ENCODE measurements at regions not wholly inside any gene's neighbourhood (a gene's known extent, or its start where the extent isn't known, plus 50 kb on each side); places are given as distances from the start of the nearest gene placed in this dataset.

DNA sequence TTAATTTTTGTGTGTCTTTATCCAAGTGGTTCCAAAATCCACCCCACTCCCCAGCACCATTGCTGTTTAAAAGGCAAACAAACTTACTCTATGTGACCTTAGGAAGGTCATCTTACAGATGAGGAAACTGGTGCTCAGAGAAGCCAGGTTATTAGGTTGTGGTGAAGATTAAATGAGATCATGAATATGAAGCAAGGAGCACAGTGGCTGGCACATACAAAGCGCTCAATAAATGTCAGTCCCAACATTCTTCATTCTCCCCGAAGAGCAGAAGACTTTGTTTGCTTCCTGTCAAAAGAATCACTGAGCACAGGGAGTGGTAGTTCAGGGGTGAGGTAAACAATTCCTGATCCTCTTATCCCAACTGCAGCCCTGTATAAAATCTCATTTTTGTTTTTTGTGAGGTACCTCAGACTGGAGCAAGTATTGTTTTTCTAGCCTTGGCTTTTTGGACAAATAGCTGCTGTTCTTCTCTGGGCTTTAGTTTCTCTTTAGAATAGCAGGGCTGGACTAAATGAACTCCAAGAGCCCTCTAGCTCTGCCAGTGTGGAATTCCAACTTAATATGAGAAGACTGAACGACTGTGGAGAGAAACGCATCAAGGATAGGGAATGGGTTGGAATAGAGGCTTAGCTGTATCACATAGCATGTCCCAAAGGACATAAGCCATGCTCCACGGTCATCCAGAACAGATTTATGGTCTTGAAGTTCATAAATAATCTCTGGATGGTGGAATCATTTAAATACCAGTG lies 455.3 kb upstream of the USP24 start:
- no peak overlapping the region for H2AFZ ChIP-seq (ENCODE audit: low read depth, low read length)
- no peaks in the 10 kb centered on the region for H3K36me3 ChIP-seq (ENCODE audit: insufficient read depth, low read length)
- H3K9me3 ChIP-seq (ENCODE audit: low read length), result no peaks in the 10 kb centered on the region
- H3K4me3 ChIP-seq (ENCODE audit: low read length), result no peak overlapping the region
- H3K27me3 ChIP-seq (ENCODE audit: insufficient read depth, low read length), result no peaks in the 10 kb centered on the region
- H3K4me1 ChIP-seq (ENCODE audit: insufficient read depth, low read length), result no peaks in the 10 kb centered on the region

DNA sequence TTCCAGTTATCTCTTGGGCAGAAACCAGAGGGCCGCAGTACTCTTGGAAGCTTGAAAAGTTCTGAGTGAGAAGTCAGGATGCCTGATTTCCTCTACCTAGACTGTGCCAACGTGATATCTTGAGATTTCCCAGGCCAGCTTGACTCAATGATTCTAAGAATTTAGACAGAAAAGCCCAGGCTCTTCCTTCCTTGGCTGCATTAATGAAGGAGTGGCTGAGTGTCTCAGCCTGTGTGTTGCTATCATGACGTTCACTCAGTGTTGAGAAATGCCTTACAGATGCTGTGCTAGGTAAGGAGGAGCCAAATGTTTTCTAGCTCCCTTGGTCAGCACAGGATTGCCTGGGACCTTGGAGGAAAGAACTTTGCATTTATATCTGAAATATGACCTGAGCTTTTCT lies 454.1 kb upstream of the USP24 start:
- Histone ChIP-seq H3K4me1 (ENCODE audit: insufficient read depth, low read length) (no peaks in the 10 kb centered on the region), H3K36me3 (ENCODE audit: insufficient read depth, low read length) (no peaks in the 10 kb centered on the region), H2AFZ (ENCODE audit: low read depth, low read length) (no peak overlapping the region), H3K9me3 (ENCODE audit: low read length) (no peaks in the 10 kb centered on the region), H3K27me3 (ENCODE audit: insufficient read depth, low read length) (no peaks in the 10 kb centered on the region), H3K4me3 (ENCODE audit: low read length) (no peak overlapping the region)

DNA sequence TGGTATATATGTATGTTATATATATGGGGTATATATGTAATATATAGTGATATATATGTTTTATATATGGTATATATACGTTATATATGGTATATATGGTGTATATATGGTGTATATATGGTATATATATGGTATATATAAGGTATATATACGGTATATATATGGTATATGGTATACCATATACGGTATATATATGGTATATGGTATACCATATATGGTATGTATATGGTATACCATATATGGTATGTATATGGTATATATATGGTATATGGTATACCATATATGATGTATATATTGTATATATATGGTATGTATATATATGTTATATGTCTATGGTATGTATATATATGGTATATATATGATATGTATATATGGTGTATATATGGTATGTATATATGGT lies 447.7 kb upstream of the USP24 start:
- Histone ChIP-seq H2AFZ (ENCODE audit: low read depth, low read length) (no peak overlapping the region), H3K27me3 (ENCODE audit: insufficient read depth, low read length) (no peaks in the 10 kb centered on the region), H3K4me1 (ENCODE audit: insufficient read depth, low read length) (no peaks in the 10 kb centered on the region), H3K4me3 (ENCODE audit: low read length) (no peak overlapping the region), H3K9me3 (ENCODE audit: low read length) (no peaks in the 10 kb centered on the region), H3K36me3 (ENCODE audit: insufficient read depth, low read length) (no peaks in the 10 kb centered on the region)

DNA sequence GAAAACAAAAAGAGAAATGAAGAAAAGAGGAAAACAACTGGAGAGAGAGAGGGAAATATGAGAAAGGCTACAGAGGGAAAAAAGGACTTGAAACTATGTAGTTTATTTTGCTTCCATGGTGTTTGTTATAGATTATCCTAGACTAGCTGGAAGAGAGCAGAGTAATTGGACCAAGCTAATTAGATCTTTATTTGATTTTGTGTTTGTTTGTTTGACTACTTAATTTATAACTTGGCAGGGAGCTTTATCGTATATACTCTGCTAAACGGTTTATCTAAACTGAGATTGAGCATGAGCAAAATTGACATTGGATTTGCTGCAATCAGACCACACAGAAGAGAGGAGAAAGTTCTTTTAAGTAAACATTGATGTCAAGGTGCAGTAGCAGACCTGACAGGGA lies 443.8 kb upstream of the USP24 start:
- Histone ChIP-seq H3K27me3 (ENCODE audit: insufficient read depth, low read length) (no peaks in the 10 kb centered on the region), H2AFZ (ENCODE audit: low read depth, low read length) (no peak overlapping the region), H3K4me1 (ENCODE audit: insufficient read depth, low read length) (no peaks in the 10 kb centered on the region), H3K9me3 (ENCODE audit: low read length) (no peaks in the 10 kb centered on the region), H3K4me3 (ENCODE audit: low read length) (no peak overlapping the region), H3K36me3 (ENCODE audit: insufficient read depth, low read length) (no peaks in the 10 kb centered on the region)

DNA sequence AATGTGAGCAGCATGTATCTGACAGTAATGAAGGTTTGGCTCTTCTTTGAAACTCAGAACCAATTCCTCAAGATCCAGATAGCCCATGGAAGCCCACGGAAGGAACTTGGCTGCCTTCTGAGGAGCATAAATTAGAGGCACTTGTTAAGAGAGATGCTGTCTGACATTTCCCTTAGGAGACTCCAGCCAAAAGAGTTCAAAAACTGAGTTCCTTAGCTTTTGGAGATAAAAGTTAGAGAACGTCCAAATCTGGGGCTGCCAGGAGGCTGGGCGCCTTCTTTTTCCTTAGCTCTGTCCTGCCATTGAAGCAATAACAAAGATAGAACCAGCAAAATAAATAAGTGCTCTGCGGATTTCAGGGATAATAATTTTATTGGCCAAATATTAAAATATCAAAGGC lies 439.6 kb upstream of the USP24 start:
- Histone ChIP-seq H3K27me3 (ENCODE audit: insufficient read depth, low read length) (no peaks in the 10 kb centered on the region), H3K36me3 (ENCODE audit: insufficient read depth, low read length) (no peaks in the 10 kb centered on the region)

DNA sequence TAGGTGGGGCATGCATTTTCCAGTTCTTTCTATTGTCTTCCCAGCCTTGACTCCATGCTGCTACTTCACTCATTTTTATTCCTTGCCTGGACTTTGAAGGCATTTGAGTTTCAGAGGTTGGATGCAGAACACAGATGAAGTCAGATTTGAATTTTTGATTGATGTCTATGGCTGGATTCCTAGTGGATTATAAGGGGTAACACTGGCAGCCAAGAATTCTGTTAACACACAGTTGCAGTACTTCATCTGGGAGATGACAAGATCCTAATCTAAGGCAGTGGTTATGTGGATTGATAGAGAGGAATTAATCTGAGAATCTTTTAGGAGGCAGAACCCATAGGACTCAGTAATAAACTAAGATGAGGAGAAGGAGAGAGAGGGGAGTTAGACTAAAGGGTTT lies 439.0 kb upstream of the USP24 start:
- Histone ChIP-seq H3K4me1 (ENCODE audit: insufficient read depth, low read length) (no peaks in the 10 kb centered on the region), H3K27me3 (ENCODE audit: insufficient read depth, low read length) (no peaks in the 10 kb centered on the region), H3K9me3 (ENCODE audit: low read length) (no peaks in the 10 kb centered on the region), H2AFZ (ENCODE audit: low read depth, low read length) (no peak overlapping the region), H3K4me3 (ENCODE audit: low read length) (no peak overlapping the region), H3K36me3 (ENCODE audit: insufficient read depth, low read length) (no peaks in the 10 kb centered on the region)

More for the DNA sequence above, 439.6 kb upstream of the USP24 start:
- H3K9me3 ChIP-seq (ENCODE audit: low read length), result no peaks in the 10 kb centered on the region
- no peak overlapping the region for H2AFZ ChIP-seq (ENCODE audit: low read depth, low read length)
- no peaks in the 10 kb centered on the region for H3K4me1 ChIP-seq (ENCODE audit: insufficient read depth, low read length)
- H3K4me3 ChIP-seq (ENCODE audit: low read length), result no peak overlapping the region

DNA sequence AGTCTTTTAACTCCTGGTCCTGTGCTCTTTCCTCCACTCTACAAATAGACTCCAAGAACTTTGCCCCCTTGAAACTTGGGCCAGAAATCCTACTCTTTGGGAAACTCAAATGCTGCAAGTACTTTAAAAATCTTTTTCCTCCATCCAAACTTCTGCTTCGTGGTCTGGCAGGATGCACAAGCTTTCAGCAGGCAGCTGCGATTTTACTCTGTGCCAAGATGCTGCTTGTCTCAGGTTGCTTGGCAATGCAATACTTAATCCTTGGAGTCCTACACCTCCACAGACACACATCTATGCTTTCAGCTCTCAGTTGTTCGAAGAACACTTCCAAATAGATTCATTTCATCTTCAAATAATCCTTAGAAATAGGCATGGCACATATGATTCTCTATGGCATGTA lies 435.3 kb upstream of the USP24 start:
- Histone ChIP-seq H3K4me3 (ENCODE audit: low read length) (no peak overlapping the region), H2AFZ (ENCODE audit: low read depth, low read length) (no peak overlapping the region), H3K4me1 (ENCODE audit: insufficient read depth, low read length) (no peaks in the 10 kb centered on the region), H3K36me3 (ENCODE audit: insufficient read depth, low read length) (no peaks in the 10 kb centered on the region), H3K9me3 (ENCODE audit: low read length) (no peaks in the 10 kb centered on the region), H3K27me3 (ENCODE audit: insufficient read depth, low read length) (no peaks in the 10 kb centered on the region)

DNA sequence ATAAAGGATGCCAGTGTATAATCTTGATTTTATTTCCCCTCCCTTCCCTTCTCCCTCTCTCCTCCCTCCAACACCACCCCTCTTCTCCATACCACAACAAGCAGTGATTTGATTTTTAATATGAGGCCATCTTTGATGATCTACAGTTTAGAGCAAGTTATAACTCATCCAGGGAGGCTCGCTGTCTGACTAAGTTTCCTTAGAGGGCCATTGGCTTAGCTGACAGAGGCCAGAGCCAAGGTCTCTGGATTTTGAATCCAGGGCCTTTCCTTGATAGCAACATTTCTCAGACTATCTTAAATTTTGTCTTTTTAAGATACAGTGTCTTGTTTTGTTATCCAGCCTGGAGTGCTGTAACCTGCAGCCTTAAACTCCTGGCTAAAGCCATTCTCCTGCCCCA lies 431.0 kb upstream of the USP24 start:
- no peaks in the 10 kb centered on the region for H3K9me3 ChIP-seq (ENCODE audit: low read length)
- H3K4me3 ChIP-seq (ENCODE audit: low read length), result no peak overlapping the region
- no peaks in the 10 kb centered on the region for H3K4me1 ChIP-seq (ENCODE audit: insufficient read depth, low read length)
- no peaks in the 10 kb centered on the region for H3K27me3 ChIP-seq (ENCODE audit: insufficient read depth, low read length)
- H3K36me3 ChIP-seq (ENCODE audit: insufficient read depth, low read length), result no peaks in the 10 kb centered on the region
- H2AFZ ChIP-seq (ENCODE audit: low read depth, low read length), result no peak overlapping the region

DNA sequence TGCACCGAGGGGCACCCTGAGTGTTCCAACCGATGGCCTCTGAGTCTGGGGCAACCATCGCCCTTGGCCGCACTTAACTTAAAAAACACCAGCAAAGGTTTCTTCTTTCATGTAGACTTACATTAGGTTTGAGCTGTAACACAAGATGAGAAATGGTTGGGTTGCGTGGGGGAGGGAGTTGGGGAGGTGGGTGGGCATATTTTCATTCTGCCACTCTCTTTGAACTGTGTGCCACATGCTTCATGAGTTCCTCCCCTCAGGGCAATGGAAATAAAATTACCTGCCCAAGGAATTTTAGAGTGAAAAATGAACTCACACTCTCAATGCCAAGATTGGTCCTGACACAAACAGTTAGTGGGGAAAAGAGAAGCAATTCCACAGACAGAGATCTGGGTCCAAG lies 430.1 kb upstream of the USP24 start:
- no peaks in the 10 kb centered on the region for H3K27me3 ChIP-seq (ENCODE audit: insufficient read depth, low read length)
- no peaks in the 10 kb centered on the region for H3K4me1 ChIP-seq (ENCODE audit: insufficient read depth, low read length)
- no peak overlapping the region for H3K4me3 ChIP-seq (ENCODE audit: low read length)
- no peaks in the 10 kb centered on the region for H3K36me3 ChIP-seq (ENCODE audit: insufficient read depth, low read length)
- no peak overlapping the region for H2AFZ ChIP-seq (ENCODE audit: low read depth, low read length)
- no peaks in the 10 kb centered on the region for H3K9me3 ChIP-seq (ENCODE audit: low read length)

DNA sequence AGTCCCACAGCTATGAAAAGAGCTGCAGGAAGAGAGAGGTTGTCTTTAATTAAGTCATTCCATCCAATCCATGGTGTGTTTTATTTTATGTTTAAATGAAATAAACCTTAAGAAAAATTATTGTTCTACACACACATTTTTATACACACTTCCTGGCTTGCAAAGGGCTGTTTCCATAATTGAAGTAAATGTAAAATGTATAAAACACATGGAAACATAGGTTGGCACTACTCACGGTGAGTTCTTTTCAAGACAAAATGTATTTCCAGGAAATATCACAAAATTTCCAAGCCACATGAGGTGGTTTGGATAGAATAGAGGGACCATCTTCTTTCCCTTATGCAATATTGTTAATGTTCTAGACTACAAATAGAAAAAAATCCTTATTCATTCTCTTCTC lies 426.8 kb upstream of the USP24 start:
- no peak overlapping the region for H2AFZ ChIP-seq (ENCODE audit: low read depth, low read length)
- H3K36me3 ChIP-seq (ENCODE audit: insufficient read depth, low read length), result no peaks in the 10 kb centered on the region
- no peak overlapping the region for H3K4me3 ChIP-seq (ENCODE audit: low read length)
- no peaks in the 10 kb centered on the region for H3K9me3 ChIP-seq (ENCODE audit: low read length)
- H3K4me1 ChIP-seq (ENCODE audit: insufficient read depth, low read length), result no peaks in the 10 kb centered on the region
- no peaks in the 10 kb centered on the region for H3K27me3 ChIP-seq (ENCODE audit: insufficient read depth, low read length)

DNA sequence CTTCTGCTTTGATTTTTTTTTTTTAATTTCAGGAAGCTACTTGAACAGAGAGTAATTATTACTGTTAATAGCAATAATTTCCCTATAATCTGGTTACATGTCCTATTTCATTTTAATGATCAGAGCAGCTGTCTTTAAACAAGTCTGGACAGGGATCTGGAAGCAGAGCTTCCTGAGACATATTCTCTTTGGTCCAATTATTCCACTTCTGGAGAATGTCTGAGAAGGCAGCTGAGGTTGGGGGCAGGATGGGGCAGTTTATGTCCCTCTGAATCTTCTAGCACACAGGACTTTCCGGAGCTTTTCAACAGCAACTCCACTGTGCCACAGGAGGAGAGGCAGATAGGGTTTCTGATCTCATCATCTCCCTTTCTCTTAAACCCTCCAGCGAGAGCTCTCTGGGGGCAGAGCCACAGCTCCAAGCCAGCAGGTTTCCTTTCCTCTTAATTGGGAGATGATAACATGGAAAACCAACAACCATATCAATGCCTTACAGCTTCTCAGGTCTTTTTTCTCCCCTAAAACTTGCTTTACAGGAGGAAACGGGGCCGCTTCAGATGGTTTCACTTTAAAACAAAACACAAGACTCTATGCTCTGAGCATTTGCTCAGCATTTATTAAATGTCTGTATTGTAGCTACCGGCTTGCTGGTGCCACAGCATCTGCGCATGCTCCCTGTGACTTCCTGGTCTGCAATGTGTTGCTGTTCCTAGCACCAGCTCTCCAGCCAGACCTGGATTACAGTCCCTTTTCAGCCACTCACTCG lies 425.7 kb upstream of the USP24 start:
- Histone ChIP-seq H3K4me3 (ENCODE audit: low read length) (no peak overlapping the region), H3K27me3 (ENCODE audit: insufficient read depth, low read length) (no peaks in the 10 kb centered on the region), H2AFZ (ENCODE audit: low read depth, low read length) (no peak overlapping the region), H3K36me3 (ENCODE audit: insufficient read depth, low read length) (no peaks in the 10 kb centered on the region), H3K4me1 (ENCODE audit: insufficient read depth, low read length) (no peaks in the 10 kb centered on the region), H3K9me3 (ENCODE audit: low read length) (no peaks in the 10 kb centered on the region)

DNA sequence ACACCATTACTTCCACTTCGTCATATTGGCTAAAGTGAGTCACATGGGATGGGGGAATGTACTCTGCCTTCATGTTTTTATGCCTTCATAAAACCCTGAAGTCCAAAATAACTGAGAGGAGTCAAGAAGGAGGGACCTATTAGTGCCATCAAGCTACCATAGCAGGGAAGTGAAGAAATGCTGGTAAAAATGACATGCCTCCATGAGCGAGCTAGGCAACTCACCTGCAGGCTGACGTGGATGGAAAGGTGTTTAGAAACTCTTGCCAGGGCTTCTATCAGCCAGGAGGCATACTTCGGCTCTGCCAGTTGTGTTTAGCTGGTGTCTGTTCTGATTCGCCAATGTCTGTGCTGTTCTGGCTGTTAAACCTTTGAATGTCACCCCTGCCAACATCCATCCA lies 424.4 kb upstream of the USP24 start:
- no peak overlapping the region for H3K4me3 ChIP-seq (ENCODE audit: low read length)
- H3K4me1 ChIP-seq (ENCODE audit: insufficient read depth, low read length), result no peaks in the 10 kb centered on the region
- no peaks in the 10 kb centered on the region for H3K36me3 ChIP-seq (ENCODE audit: insufficient read depth, low read length)
- no peak overlapping the region for H2AFZ ChIP-seq (ENCODE audit: low read depth, low read length)
- no peaks in the 10 kb centered on the region for H3K9me3 ChIP-seq (ENCODE audit: low read length)
- no peaks in the 10 kb centered on the region for H3K27me3 ChIP-seq (ENCODE audit: insufficient read depth, low read length)

DNA sequence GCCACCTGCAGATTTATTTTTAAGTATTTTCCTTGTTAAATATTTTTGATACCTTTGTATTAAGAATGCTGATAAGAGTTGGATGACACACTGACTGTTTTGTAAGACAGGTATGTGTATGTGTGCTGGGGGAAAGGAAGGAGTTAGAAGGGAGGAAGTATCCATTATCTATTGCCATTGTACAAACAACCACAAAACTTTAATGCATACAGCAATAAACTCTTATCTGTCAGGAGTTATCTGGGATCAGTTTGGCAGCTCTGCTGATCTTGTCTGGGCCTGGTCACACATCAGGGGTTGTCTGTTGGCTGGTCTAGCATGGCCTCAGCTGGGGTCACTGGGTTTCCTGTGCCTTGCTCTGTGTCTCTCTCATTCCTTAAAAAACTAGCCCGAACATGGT lies 423.9 kb upstream of the USP24 start:
- Histone ChIP-seq H3K9me3 (ENCODE audit: low read length) (no peaks in the 10 kb centered on the region), H3K36me3 (ENCODE audit: insufficient read depth, low read length) (no peaks in the 10 kb centered on the region), H3K27me3 (ENCODE audit: insufficient read depth, low read length) (no peaks in the 10 kb centered on the region), H3K4me1 (ENCODE audit: insufficient read depth, low read length) (no peaks in the 10 kb centered on the region), H2AFZ (ENCODE audit: low read depth, low read length) (no peak overlapping the region), H3K4me3 (ENCODE audit: low read length) (no peak overlapping the region)

DNA sequence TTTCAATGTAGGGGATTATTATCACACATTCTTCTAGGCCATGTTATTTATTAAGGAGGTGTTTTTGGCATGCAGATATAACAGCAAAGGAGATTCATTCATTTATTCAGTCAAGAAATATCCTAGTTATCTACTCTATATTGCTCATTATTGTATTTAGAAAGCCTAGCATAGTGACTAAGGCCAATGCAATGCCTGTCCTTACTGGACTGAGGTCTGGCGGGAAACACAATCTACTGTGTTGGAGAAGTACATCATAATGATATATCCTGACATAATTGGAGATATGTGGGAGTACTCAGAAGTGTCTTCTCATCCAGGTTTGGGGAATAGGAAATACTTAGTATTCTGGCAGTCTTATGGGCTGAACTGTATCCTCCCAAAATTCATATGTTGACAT lies 421.5 kb upstream of the USP24 start:
- H3K4me1 ChIP-seq (ENCODE audit: insufficient read depth, low read length), result no peaks in the 10 kb centered on the region
- H3K4me3 ChIP-seq (ENCODE audit: low read length), result no peak overlapping the region
- H3K27me3 ChIP-seq (ENCODE audit: insufficient read depth, low read length), result no peaks in the 10 kb centered on the region
- no peaks in the 10 kb centered on the region for H3K9me3 ChIP-seq (ENCODE audit: low read length)
- no peak overlapping the region for H2AFZ ChIP-seq (ENCODE audit: low read depth, low read length)
- H3K36me3 ChIP-seq (ENCODE audit: insufficient read depth, low read length), result no peaks in the 10 kb centered on the region

All from neuron (in vitro differentiated cells).